DOHH2 (cell line): ENCODE measurements at regions not wholly inside any gene's neighbourhood (a gene's known extent, or its start where the extent isn't known, plus 50 kb on each side); places are given as distances from the start of the nearest gene placed in this dataset.

Experiments
- H3F3A ChIP-seq: fragments of 200-600 bp; sonication (generic), shearing (Covaris generic); 2 replicates; pipeline ENCODE4 v1.6.0; 2016; ENCODE audit warnings: antibody characterized with exemption, mild to moderate bottlenecking; ENCODE audit not compliant: control insufficient read depth, insufficient read depth
- H3K27ac ChIP-seq: fragments of 200-600 bp; sonication (generic); 2 replicates; pipeline ENCODE4 v1.5.1; 2014; ENCODE audit warnings: low read depth, mild to moderate bottlenecking, low read length, moderate library complexity
- H3K27me3 ChIP-seq: fragments of 200-600 bp; sonication (generic); 2 replicates; pipeline ENCODE4 v1.6.1; 2014; ENCODE audit warnings: mild to moderate bottlenecking, low read length, mixed read lengths; ENCODE audit not compliant: control insufficient read depth
- H3K36me3 ChIP-seq: fragments of 200-600 bp; sonication (generic); 2 replicates; pipeline ENCODE4 v1.6.1; 2014; ENCODE audit warnings: mild to moderate bottlenecking, low read length, moderate library complexity, mixed read lengths; ENCODE audit not compliant: control insufficient read depth
- H3K4me1 ChIP-seq: fragments of 200-600 bp; sonication (generic); 2 replicates; pipeline ENCODE4 v1.6.1; 2014; ENCODE audit warnings: mild to moderate bottlenecking, low read length, mixed read lengths; ENCODE audit not compliant: control insufficient read depth
- H3K4me2 ChIP-seq: fragments of 200-600 bp; sonication (generic); 2 replicates; pipeline ENCODE4 v1.6.0; 2014; ENCODE audit warnings: mild to moderate bottlenecking, low read length, moderate library complexity
- H3K4me3 ChIP-seq: fragments of 200-600 bp; sonication (generic); 2 replicates; pipeline ENCODE4 v1.5.1; 2014; ENCODE audit warnings: mild to moderate bottlenecking, low read length, mixed read lengths
- H3K79me2 ChIP-seq: fragments of 200-600 bp; sonication (generic); 2 replicates; pipeline ENCODE4 v1.6.1; 2014; ENCODE audit warnings: mild to moderate bottlenecking, low read length, mixed read lengths; ENCODE audit not compliant: control insufficient read depth
- H3K9me2 ChIP-seq: fragments of 200-600 bp; sonication (generic); replicated peaks from 2 replicates; pipeline ENCODE4 v1.6.1; 2014; ENCODE audit warnings: mild to moderate bottlenecking, low read length, mixed read lengths; ENCODE audit not compliant: control insufficient read depth
- H3K9me3 ChIP-seq: fragments of 200-600 bp; sonication (generic); 2 replicates; pipeline ENCODE4 v1.6.1; 2014; ENCODE audit warnings: antibody characterized with exemption, low read length, mixed read lengths; ENCODE audit not compliant: control insufficient read depth, insufficient read depth
- H4K20me1 ChIP-seq: fragments of 200-600 bp; sonication (generic); 2 replicates; pipeline ENCODE4 v1.6.0; 2014; ENCODE audit warnings: low read depth, mild to moderate bottlenecking, antibody characterized with exemption, low read length, moderate library complexity; ENCODE audit not compliant: control insufficient read depth, insufficient read depth
- EZH2phosphoT487 ChIP-seq: fragments of 200-600 bp; sonication (generic); IDR thresholded peaks from 2 replicates; pipeline ENCODE4 v1.6.1; 2017; ENCODE audit warnings: borderline replicate concordance, mild to moderate bottlenecking, antibody characterized with exemption, low read length, moderate library complexity, mixed read lengths
- TF ChIP-seq, protein P1 (sequence below): fragments of 200-600 bp; sonication (generic); IDR thresholded peaks from one replicate; pipeline ENCODE4 v1.5.1; 2014; ENCODE audit warnings: antibody characterized with exemption, mild to moderate bottlenecking, low read depth, low read length; ENCODE audit not compliant: poor library complexity, severe bottlenecking

DNA sequence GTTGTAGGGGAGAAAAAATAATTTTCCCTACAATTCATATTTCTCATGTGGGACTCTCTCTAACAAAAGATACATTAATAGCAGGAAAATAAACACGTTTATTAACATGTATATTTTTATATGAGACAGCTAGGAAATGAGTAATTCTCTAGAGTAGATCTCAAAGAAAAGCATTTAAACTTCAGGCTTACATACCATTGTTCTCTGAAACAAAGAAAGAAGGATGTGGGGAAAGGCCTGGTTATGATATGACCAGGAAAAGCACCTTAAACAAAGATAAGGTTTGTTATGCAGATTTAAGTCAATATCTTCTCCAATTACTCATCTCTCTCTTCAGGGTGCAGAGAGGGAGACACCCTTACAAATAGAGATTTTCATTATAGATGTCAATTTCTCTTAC lies 131.3 kb downstream of the SLC7A11 start:
- no peaks in the 10 kb centered on the region for H3K27me3 ChIP-seq
- no peak for TF ChIP-seq EZH2phosphoT487
- H3K9me3 ChIP-seq, result peaks cover 4% of the 10 kb centered on the region; the same call in 1 of the 2 replicates
- no peak overlapping the region for H3K4me3 ChIP-seq
- no peaks in the 10 kb centered on the region for H3K9me2 ChIP-seq
- H3K4me1 ChIP-seq, result peaks cover 14% of the 10 kb centered on the region
- no peaks in the 10 kb centered on the region for H3K79me2 ChIP-seq
- H3K27ac ChIP-seq, result no peak overlapping the region
- H3F3A ChIP-seq, result no peaks in the 10 kb centered on the region
- H4K20me1 ChIP-seq, result no peaks in the 10 kb centered on the region
- no peaks in the 10 kb centered on the region for H3K36me3 ChIP-seq
- H3K4me2 ChIP-seq, result no peak overlapping the region

DNA sequence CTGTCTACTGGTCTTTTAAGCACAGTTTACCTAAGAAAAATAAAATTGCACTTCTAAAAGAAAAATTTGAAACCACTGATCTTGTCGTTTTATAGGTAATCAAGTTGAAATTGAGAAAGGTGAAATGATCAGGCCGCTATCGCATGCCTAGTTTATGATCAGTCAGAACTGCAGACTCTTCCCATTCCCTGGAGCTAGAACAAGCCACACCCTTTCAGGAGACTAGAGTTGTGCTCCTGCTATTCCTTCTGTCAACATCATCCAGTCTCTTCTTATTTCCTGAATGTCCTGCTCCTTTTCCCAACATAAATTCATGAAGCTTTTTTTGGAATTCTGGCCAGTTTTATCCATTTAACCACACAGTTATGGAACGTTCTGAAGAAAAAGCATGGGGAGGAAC lies 135.1 kb downstream of the SLC7A11 start:
- H3K79me2 ChIP-seq, result no peaks in the 10 kb centered on the region
- no peak for TF ChIP-seq EZH2phosphoT487
- TF ChIP-seq, protein P1, sequence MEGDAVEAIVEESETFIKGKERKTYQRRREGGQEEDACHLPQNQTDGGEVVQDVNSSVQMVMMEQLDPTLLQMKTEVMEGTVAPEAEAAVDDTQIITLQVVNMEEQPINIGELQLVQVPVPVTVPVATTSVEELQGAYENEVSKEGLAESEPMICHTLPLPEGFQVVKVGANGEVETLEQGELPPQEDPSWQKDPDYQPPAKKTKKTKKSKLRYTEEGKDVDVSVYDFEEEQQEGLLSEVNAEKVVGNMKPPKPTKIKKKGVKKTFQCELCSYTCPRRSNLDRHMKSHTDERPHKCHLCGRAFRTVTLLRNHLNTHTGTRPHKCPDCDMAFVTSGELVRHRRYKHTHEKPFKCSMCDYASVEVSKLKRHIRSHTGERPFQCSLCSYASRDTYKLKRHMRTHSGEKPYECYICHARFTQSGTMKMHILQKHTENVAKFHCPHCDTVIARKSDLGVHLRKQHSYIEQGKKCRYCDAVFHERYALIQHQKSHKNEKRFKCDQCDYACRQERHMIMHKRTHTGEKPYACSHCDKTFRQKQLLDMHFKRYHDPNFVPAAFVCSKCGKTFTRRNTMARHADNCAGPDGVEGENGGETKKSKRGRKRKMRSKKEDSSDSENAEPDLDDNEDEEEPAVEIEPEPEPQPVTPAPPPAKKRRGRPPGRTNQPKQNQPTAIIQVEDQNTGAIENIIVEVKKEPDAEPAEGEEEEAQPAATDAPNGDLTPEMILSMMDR, result no peak
- H3K9me2 ChIP-seq, result no peaks in the 10 kb centered on the region
- no peaks in the 10 kb centered on the region for H3K4me1 ChIP-seq
- no peaks in the 10 kb centered on the region for H3F3A ChIP-seq
- H3K9me3 ChIP-seq, result peaks cover 4% of the 10 kb centered on the region; the same call in 1 of the 2 replicates
- H4K20me1 ChIP-seq, result no peaks in the 10 kb centered on the region
- no peak overlapping the region for H3K4me2 ChIP-seq
- H3K27me3 ChIP-seq, result no peaks in the 10 kb centered on the region
- no peaks in the 10 kb centered on the region for H3K36me3 ChIP-seq
- H3K27ac ChIP-seq, result no peak overlapping the region
- no peak overlapping the region for H3K4me3 ChIP-seq

DNA sequence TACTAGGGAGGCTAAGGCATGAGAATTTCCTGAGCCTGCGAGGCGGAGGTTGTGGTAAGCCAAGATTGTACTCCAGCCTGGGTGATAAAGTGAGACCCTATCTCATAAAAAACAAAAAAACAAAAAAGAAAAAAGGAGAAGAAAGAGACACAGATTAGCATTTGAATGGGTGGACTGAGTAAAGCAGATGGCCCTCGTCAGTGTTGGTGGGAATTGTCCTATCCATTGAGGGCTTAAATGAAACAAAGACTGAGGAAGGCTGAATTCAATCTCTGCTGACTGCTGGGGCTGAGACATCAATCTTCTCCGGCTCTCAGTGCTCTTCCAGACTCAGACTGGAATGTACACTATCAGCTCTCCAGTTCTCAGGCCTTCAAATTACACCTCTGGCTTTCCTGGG lies 136.8 kb downstream of the SLC7A11 start:
- Histone ChIP-seq H3K9me3 (peaks cover 4% of the 10 kb centered on the region; the same call in 1 of the 2 replicates), H4K20me1 (no peaks in the 10 kb centered on the region), H3K9me2 (no peaks in the 10 kb centered on the region), H3K36me3 (no peaks in the 10 kb centered on the region), H3K27ac (no peak overlapping the region), H3K4me1 (no peaks in the 10 kb centered on the region), H3K27me3 (no peaks in the 10 kb centered on the region), H3K4me3 (no peak overlapping the region), H3K4me2 (no peak overlapping the region), H3F3A (no peaks in the 10 kb centered on the region), H3K79me2 (no peaks in the 10 kb centered on the region)
- no peak for TF ChIP-seq EZH2phosphoT487
- TF ChIP-seq, protein P1, result no peak

DNA sequence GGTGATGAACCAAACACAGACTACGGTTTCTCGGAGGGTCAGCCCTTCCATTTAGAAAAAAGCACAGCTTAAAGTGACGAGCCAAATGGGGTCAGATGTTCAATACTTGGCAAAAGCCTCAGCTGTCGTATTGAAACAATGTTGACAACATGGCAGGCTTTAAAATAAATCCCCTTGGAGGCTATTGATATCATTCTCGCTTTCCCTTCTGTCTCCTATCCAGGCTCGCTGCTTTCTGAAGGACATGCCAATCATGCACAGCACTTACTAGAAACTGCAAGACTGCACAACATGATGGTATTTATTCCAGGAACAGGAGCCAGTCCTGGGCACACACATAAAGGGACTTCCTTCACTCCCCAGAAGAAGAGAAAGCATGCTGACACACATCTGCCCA lies 137.9 kb downstream of the SLC7A11 start:
- Histone ChIP-seq H3K9me3 (peaks cover 4% of the 10 kb centered on the region; the same call in 1 of the 2 replicates), H3K27ac (no peak overlapping the region), H3K36me3 (no peaks in the 10 kb centered on the region), H3K4me1 (no peaks in the 10 kb centered on the region), H3K9me2 (no peaks in the 10 kb centered on the region), H3K27me3 (no peaks in the 10 kb centered on the region), H3K4me2 (no peak overlapping the region), H4K20me1 (no peaks in the 10 kb centered on the region), H3F3A (no peaks in the 10 kb centered on the region), H3K79me2 (no peaks in the 10 kb centered on the region), H3K4me3 (no peak overlapping the region)
- TF ChIP-seq EZH2phosphoT487, result no peak
- TF ChIP-seq, protein P1, result no peak
